Spleen (tissue), 11 donors: ENCODE measurements at regions not wholly inside any gene's neighbourhood (a gene's known extent, or its start where the extent isn't known, plus 50 kb on each side); places are given as distances from the start of the nearest gene placed in this dataset.

Source experiments
- DNase-seq: peaks from one replicate; pipeline ENCODE4 v3.0.0-alpha.2; 2020
- H3K27ac ChIP-seq, 8 donors: fragments of 200-600 bp; sonication (generic) in 7 of 8; 1 replicate in 4 of 8; 2 replicates in 4 of 8; pipeline versions ENCODE4 v1.5.0 to v1.8.0; 2016 to 2021; ENCODE audit warnings: inconsistent platforms in 4 of 8, mild to moderate bottlenecking in 4 of 8, moderate library complexity in 1 of 8
- H3K27me3 ChIP-seq, 7 donors: fragments of 200-600 bp; sonication (generic) in 6 of 7; replicated peaks in 1 of 7; 1 replicate in 4 of 7; 2 replicates in 3 of 7; pipeline versions ENCODE4 v1.5.0 to v1.8.0; 2016 to 2021; ENCODE audit warnings: inconsistent platforms in 3 of 7, mild to moderate bottlenecking in 1 of 7
- H3K36me3 ChIP-seq, 6 donors: fragments of 200-600 bp; sonication (generic) in 5 of 6; 1 replicate in 4 of 6; 2 replicates in 2 of 6; pipeline versions ENCODE4 v1.5.0 to v1.8.0; 2016 to 2021; ENCODE audit warnings: inconsistent platforms in 2 of 6
- H3K4me1 ChIP-seq, 6 donors: fragments of 200-600 bp; sonication (generic) in 5 of 6; 1 replicate in 3 of 6; 2 replicates in 3 of 6; pipeline versions ENCODE4 v1.5.0 to v1.8.0; 2016 to 2021; ENCODE audit warnings: inconsistent platforms in 3 of 6
- H3K4me3 ChIP-seq, 8 donors: fragments of 200-600 bp; sonication (generic) in 7 of 8; 1 replicate in 4 of 8; 2 replicates in 4 of 8; pipeline versions ENCODE4 v1.5.0 to v1.8.0; 2016 to 2021; ENCODE audit warnings: inconsistent platforms in 4 of 8, mild to moderate bottlenecking in 4 of 8, moderate library complexity in 2 of 8
- H3K9me3 ChIP-seq, 8 donors: fragments of 200-600 bp; sonication (generic) in 7 of 8; 1 replicate in 4 of 8; 2 replicates in 4 of 8; pipeline versions ENCODE4 v1.5.0 to v1.8.0; 2016 to 2021; ENCODE audit warnings: inconsistent platforms in 4 of 8
- CTCF ChIP-seq, 11 experiments: fragments of 200-600 bp in 7 of 11; fragments of 450-650 bp in 4 of 11; sonication (generic) in 4 of 11; IDR thresholded peaks in 8 of 11; conservative IDR thresholded peaks in 3 of 11; 1 replicate in 7 of 11; 2 replicates in 4 of 11; pipeline versions ENCODE4 v1.4.0 to v1.8.0; 2016 to 2021; ENCODE audit warnings: antibody characterized with exemption in 11 of 11, inconsistent platforms in 4 of 11, mild to moderate bottlenecking in 1 of 11
- POLR2A ChIP-seq, 3 donors: fragments of 450-650 bp; IDR thresholded peaks; one replicate each; pipeline ENCODE4 v1.5.1; 2017; ENCODE audit warnings: antibody characterized with exemption in 3 of 3, mild to moderate bottlenecking in 1 of 3
- POLR2AphosphoS5 ChIP-seq, 3 donors: sonication (generic); formaldehyde crosslinking; IDR thresholded peaks; one replicate each; pipeline ENCODE4 v1.5.1; 2017; ENCODE audit warnings: antibody characterized with exemption in 3 of 3
- WGBS, 5 donors: extraction: QIAGEN DNeasy Blood & Tissue Kit in 3 of 5; methylation state at CpG; one replicate each; pipeline versions ENCODE4 v1.1.5 to v1.1.7; 2013 to 2018; 5-methylcytosine and 5-hydroxymethylcytosine counted together
- intact Hi-C: fragments of 100-400 bp; cut with DNase I; formaldehyde crosslinking; loops from one replicate; pipeline ENCODE4 v1.15.0; 2023; ENCODE audit warnings: low total_unique reads
- donor health status: healthy with polysubstance abuse.
- donor health status: DM: no; HTN: no; CAD: no; lungs with moderate emphysema.
- donor health status: DM: no; HTN: no; CAD: no.
- donor health status: Bipolar disorder and iron deficiency.
- donor health status: healthy.
- donor health status: DM: no; HTN: no; CAD: no.
- donor health status: DM: yes; HTN: yes; CAD: no.

- intact Hi-C loops, result no loop called here
- no peaks in the 10 kb centered on the region for H3K4me1 ChIP-seq
- DNase-seq, result no peak
- H3K27me3 ChIP-seq, result no peaks in the 10 kb centered on the region
- no peak overlapping the region for H3K4me3 ChIP-seq
- no peak overlapping the region for H3K27ac ChIP-seq
- peaks cover 0 to 7% (median 0%) of the 10 kb centered on the region in 8 donors for H3K9me3 ChIP-seq
- H3K36me3 ChIP-seq, result no peaks in the 10 kb centered on the region
- TF ChIP-seq POLR2A (IDR thresholded peaks at IDR 0.05) (no peak), CTCF (IDR thresholded peaks at IDR 0.05 in 8 of 11, conservative IDR thresholded peaks at IDR 0.05 in 3 of 11) (no peak)
These were observed 406.3 kb upstream of the BCHE start for GRCh38 chr3:166243511-166243910.

GRCh38 chr3:166223120-166223519 lies 385.9 kb upstream of the BCHE start:
- DNase-seq, result no peak
- intact Hi-C loops, result no loop called here
- no peaks in the 10 kb centered on the region for H3K27me3 ChIP-seq
- 66 to 94% (median 87%) methylated on average over 3 of the region's 3 CpGs for WGBS, 5 donors
- no peaks in the 10 kb centered on the region for H3K4me1 ChIP-seq
- H3K9me3 ChIP-seq, result peaks cover 0 to 15% (median 0%) of the 10 kb centered on the region in 8 donors
- TF ChIP-seq CTCF (IDR thresholded peaks at IDR 0.05 in 8 of 11, conservative IDR thresholded peaks at IDR 0.05 in 3 of 11) (no peak), POLR2A (IDR thresholded peaks at IDR 0.05) (no peak), POLR2AphosphoS5 (IDR thresholded peaks at IDR 0.05) (no peak)
- no peak overlapping the region for H3K27ac ChIP-seq
- no peaks in the 10 kb centered on the region for H3K36me3 ChIP-seq
- H3K4me3 ChIP-seq, result no peak overlapping the region

GRCh38 chr3:166211451-166211850 lies 374.2 kb upstream of the BCHE start:
- Histone ChIP-seq H3K9me3 (no peaks in the 10 kb centered on the region), H3K36me3 (no peaks in the 10 kb centered on the region), H3K27ac (no peak overlapping the region), H3K4me3 (no peak overlapping the region), H3K4me1 (no peaks in the 10 kb centered on the region), H3K27me3 (no peaks in the 10 kb centered on the region)
- WGBS, 5 donors, result 81 to 93% (median 87%) methylated on average over 4 of the region's 4 CpGs
- no peak for DNase-seq
- no peak for TF ChIP-seq POLR2A (IDR thresholded peaks at IDR 0.05)
- TF ChIP-seq POLR2AphosphoS5 (IDR thresholded peaks at IDR 0.05), result no peak
- TF ChIP-seq CTCF (IDR thresholded peaks at IDR 0.05 in 8 of 11, conservative IDR thresholded peaks at IDR 0.05 in 3 of 11), result no peak
- intact Hi-C loops, result no loop called here

- H3K27ac ChIP-seq, result no peak overlapping the region
- TF ChIP-seq POLR2A (IDR thresholded peaks at IDR 0.05) (no peak), POLR2AphosphoS5 (IDR thresholded peaks at IDR 0.05) (no peak), CTCF (IDR thresholded peaks at IDR 0.05 in 8 of 11, conservative IDR thresholded peaks at IDR 0.05 in 3 of 11) (no peak)
- 18 to 32% (median 25%) methylated on average over 1 of the region's 1 CpG for WGBS, 5 donors
- H3K4me3 ChIP-seq, result no peak overlapping the region
- no peaks in the 10 kb centered on the region for H3K9me3 ChIP-seq
- no peaks in the 10 kb centered on the region for H3K36me3 ChIP-seq
- intact Hi-C loops, result no loop called here
- H3K4me1 ChIP-seq, result no peaks in the 10 kb centered on the region
- DNase-seq, result no peak
- no peaks in the 10 kb centered on the region for H3K27me3 ChIP-seq
These were observed 372.5 kb upstream of the BCHE start for GRCh38 chr3:166209701-166210100.
